ENCODE measurements at regions not wholly inside any gene's neighbourhood (a gene's known extent, or its start where the extent isn't known, plus 50 kb on each side); places are given as distances from the start of the nearest gene placed in this dataset.

GRCh38 chr16:86964796-86965241 lies 352.4 kb downstream of the C16orf95 start:
- TF ChIP-seq CTCF (IDR thresholded peaks at IDR 0.05) (no peak), POLR2AphosphoS5 (IDR thresholded peaks at IDR 0.05) (no peak), POLR2A (IDR thresholded peaks at IDR 0.05) (no peak)
